Neuronal stem cell (in vitro differentiated cells): ENCODE measurements at regions not wholly inside any gene's neighbourhood (a gene's known extent, or its start where the extent isn't known, plus 50 kb on each side); places are given as distances from the start of the nearest gene placed in this dataset.
A peak's percentile ranks its signal among the peaks of the same experiment; 100 is the strongest.

Experiments
- DNase-seq: peaks from one replicate; pipeline ENCODE4 v3.0.0-alpha.2; 2013; ENCODE audit warnings: low spot score
- H2AFZ ChIP-seq: one replicate; pipeline ENCODE4 v1.6.1; 2013; ENCODE audit warnings: mild to moderate bottlenecking, low read length, inconsistent platforms
- H2AK5ac ChIP-seq: 2 replicates; pipeline ENCODE4 v1.6.1; 2013; ENCODE audit warnings: low read depth, mild to moderate bottlenecking, inconsistent platforms, low read length, moderate library complexity, mixed read lengths
- H2BK120ac ChIP-seq: 2 replicates; pipeline ENCODE4 v1.6.1; 2013; ENCODE audit warnings: low read depth, mild to moderate bottlenecking, inconsistent platforms, low read length, moderate library complexity, mixed read lengths
- H2BK12ac ChIP-seq: one replicate; pipeline ENCODE4 v1.6.1; 2013; ENCODE audit warnings: low read length, inconsistent platforms
- H2BK15ac ChIP-seq: 2 replicates; pipeline ENCODE4 v1.6.1; 2013; ENCODE audit warnings: mild to moderate bottlenecking, low read length, inconsistent platforms, mixed read lengths
- H2BK5ac ChIP-seq: one replicate; pipeline ENCODE4 v1.6.1; 2013; ENCODE audit warnings: inconsistent platforms, mild to moderate bottlenecking, low read length, moderate library complexity
- H3K14ac ChIP-seq: one replicate; pipeline ENCODE4 v1.6.1; 2013; ENCODE audit warnings: low read length, inconsistent platforms
- H3K18ac ChIP-seq: 2 replicates; pipeline ENCODE4 v1.6.1; 2013; ENCODE audit warnings: low read length, inconsistent platforms
- H3K23ac ChIP-seq: 2 replicates; pipeline ENCODE4 v1.6.1; 2013; ENCODE audit warnings: low read depth, mild to moderate bottlenecking, mixed read lengths, low read length, inconsistent platforms; ENCODE audit not compliant: poor library complexity
- H3K27ac ChIP-seq: replicated peaks from 3 replicates; pipeline ENCODE4 v1.5.1; 2013; ENCODE audit warnings: low read length, inconsistent platforms
- H3K27me3 ChIP-seq, 3 experiments: 2 replicates each; pipeline ENCODE4 v1.6.1; 2013; ENCODE audit warnings: low read length in 3 of 3, mild to moderate bottlenecking in 2 of 3, inconsistent platforms in 1 of 3, low read depth in 1 of 3, mixed read lengths in 1 of 3, moderate library complexity in 1 of 3; ENCODE audit not compliant: control insufficient read depth in 3 of 3, insufficient read depth in 3 of 3
- H3K36me3 ChIP-seq, 2 donors: replicated peaks in 1 of 2; 2 replicates each; pipeline ENCODE4 v1.6.1; 2013; ENCODE audit warnings: low read length in 2 of 2; ENCODE audit not compliant: control insufficient read depth in 2 of 2, insufficient read depth in 2 of 2
- H3K4ac ChIP-seq: 2 replicates; pipeline ENCODE4 v1.6.1; 2013; ENCODE audit warnings: inconsistent platforms, mild to moderate bottlenecking, low read length, moderate library complexity
- H3K4me1 ChIP-seq, 2 donors: 1 replicate in 1 of 2; 2 replicates in 1 of 2; pipeline ENCODE4 v1.6.1; 2013; ENCODE audit warnings: low read length in 2 of 2, low read depth in 1 of 2; ENCODE audit not compliant: control insufficient read depth in 2 of 2, insufficient read depth in 1 of 2
- H3K4me2 ChIP-seq: one replicate; pipeline ENCODE4 v1.6.1; 2013; ENCODE audit warnings: mild to moderate bottlenecking, low read length, inconsistent platforms; ENCODE audit not compliant: insufficient read depth, poor library complexity, severe bottlenecking
- H3K4me3 ChIP-seq, 2 donors: 2 replicates each; pipeline ENCODE4 v1.5.1; 2013; ENCODE audit warnings: low read length in 2 of 2, mild to moderate bottlenecking in 2 of 2, inconsistent platforms in 1 of 2, moderate library complexity in 1 of 2
- H3K79me1 ChIP-seq: one replicate; pipeline ENCODE4 v1.6.1; 2013; ENCODE audit warnings: low read depth, mild to moderate bottlenecking, inconsistent platforms, low read length, moderate library complexity
- H3K9ac ChIP-seq: one replicate; pipeline ENCODE4 v1.6.1; 2013; ENCODE audit warnings: mild to moderate bottlenecking, low read depth, low read length, inconsistent platforms; ENCODE audit not compliant: poor library complexity
- H3K9me3 ChIP-seq, 2 donors: replicated peaks in 1 of 2; 2 replicates each; pipeline versions ENCODE3 to v1.6.1; 2013; ENCODE audit warnings: low read length in 2 of 2, mild to moderate bottlenecking in 2 of 2, inconsistent platforms in 1 of 2, low read depth in 1 of 2, mixed read lengths in 1 of 2, moderate library complexity in 1 of 2; ENCODE audit not compliant: control insufficient read depth in 2 of 2, insufficient read depth in 1 of 2
- H4K8ac ChIP-seq: one replicate; pipeline ENCODE4 v1.6.1; 2013; ENCODE audit warnings: low read depth, mild to moderate bottlenecking, inconsistent platforms, low read length, moderate library complexity
- H4K91ac ChIP-seq: one replicate; pipeline ENCODE4 v1.6.1; 2013; ENCODE audit warnings: low read length, low read depth, mild to moderate bottlenecking, inconsistent platforms; ENCODE audit not compliant: poor library complexity
- WGBS, 2 donors: extraction: QIAGEN DNeasy Blood & Tissue Kit; methylation state at CpG; one replicate each; pipeline ENCODE4 v1.1.7; 2013; ENCODE audit warnings: missing lambda C conversion rate in 2 of 2, mixed read lengths in 1 of 2; ENCODE audit not compliant: insufficient read length in 2 of 2, insufficient replicate concordance in 1 of 2; ENCODE audit errors: extremely low coverage in 2 of 2; 5-methylcytosine and 5-hydroxymethylcytosine counted together

DNA sequence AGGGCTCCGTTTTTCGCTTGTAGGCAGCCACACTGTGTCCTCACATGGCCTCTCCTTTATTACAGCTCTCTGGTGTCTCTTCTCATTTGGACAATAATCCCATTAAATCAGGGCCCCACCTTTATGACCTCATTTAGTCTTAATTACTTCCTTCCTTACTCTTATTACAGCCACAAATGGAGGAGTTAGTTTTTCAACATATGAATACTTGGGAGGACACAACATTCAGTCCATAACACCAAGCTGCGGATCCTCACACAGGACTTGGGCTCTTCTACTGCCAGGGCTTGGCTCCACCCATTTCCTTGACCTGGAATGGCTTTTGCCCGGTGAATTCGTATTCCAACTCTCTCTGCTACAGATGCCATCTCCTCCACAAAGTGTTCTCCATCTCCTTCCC, 74.3 kb upstream of the SLC7A14 start:
- H3K27me3 ChIP-seq: peaks cover 0 to 2% (median 0%) of the 10 kb centered on the region in 3 experiments
- H3K18ac ChIP-seq: no peak overlapping the region
- no peak overlapping the region for H3K4ac ChIP-seq
- no peak overlapping the region for H3K4me2 ChIP-seq
- H2BK5ac ChIP-seq: no peak overlapping the region
- H4K8ac ChIP-seq: no peak overlapping the region
- no peaks in the 10 kb centered on the region for H3K36me3 ChIP-seq
- H3K9me3 ChIP-seq: no peaks in the 10 kb centered on the region
- no peak overlapping the region for H2BK120ac ChIP-seq
- no peak overlapping the region for H3K14ac ChIP-seq
- no peaks in the 10 kb centered on the region for H3K79me1 ChIP-seq
- H2BK12ac ChIP-seq: no peak overlapping the region
- no peak overlapping the region for H4K91ac ChIP-seq
- H3K23ac ChIP-seq: no peak overlapping the region
- H2AK5ac ChIP-seq: no peak overlapping the region
- no peak overlapping the region for H3K9ac ChIP-seq
- no peak overlapping the region for H2AFZ ChIP-seq
- no peak for DNase-seq
- H3K27ac ChIP-seq: no peak overlapping the region
- no peaks in the 10 kb centered on the region for H3K4me1 ChIP-seq
- no peak overlapping the region for H2BK15ac ChIP-seq
- WGBS, 2 donors: no CpG with 5 or more reads among the region's 5 CpGs
- no peak overlapping the region for H3K4me3 ChIP-seq

DNA sequence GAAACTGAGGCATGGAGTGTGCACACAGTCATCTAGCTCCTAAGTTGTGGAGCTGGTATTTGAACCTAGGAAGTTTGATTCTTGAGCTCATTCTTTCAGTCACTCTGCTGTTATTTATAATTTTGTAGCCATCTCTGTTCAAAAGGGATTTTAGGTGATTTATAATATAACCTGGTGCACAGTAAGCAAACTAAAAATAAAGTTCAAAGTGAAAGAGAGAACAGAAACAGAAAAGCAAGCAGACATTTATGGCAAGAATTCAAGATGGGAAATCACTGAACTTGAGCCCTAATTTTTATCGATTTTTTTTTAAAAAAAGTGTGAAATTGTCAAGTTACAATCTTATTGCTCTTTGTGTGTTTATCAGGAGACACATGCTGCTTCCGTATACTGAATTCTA, 71.4 kb upstream of the SLC7A14 start:
- H4K8ac ChIP-seq: no peak overlapping the region
- H3K4me2 ChIP-seq: no peak overlapping the region
- H3K27me3 ChIP-seq: peaks cover 0 to 3% (median 0%) of the 10 kb centered on the region in 3 experiments
- DNase-seq: no peak
- H2AFZ ChIP-seq: no peak overlapping the region
- H3K79me1 ChIP-seq: no peaks in the 10 kb centered on the region
- no peak overlapping the region for H3K9ac ChIP-seq
- no peaks in the 10 kb centered on the region for H3K4me1 ChIP-seq
- no peaks in the 10 kb centered on the region for H3K9me3 ChIP-seq
- no peak overlapping the region for H3K18ac ChIP-seq
- no peak overlapping the region for H3K4ac ChIP-seq
- no peak overlapping the region for H2BK12ac ChIP-seq
- no peak overlapping the region for H3K4me3 ChIP-seq
- no peak overlapping the region for H2AK5ac ChIP-seq
- H2BK5ac ChIP-seq: no peak overlapping the region
- H3K36me3 ChIP-seq: no peaks in the 10 kb centered on the region
- H3K14ac ChIP-seq: no peak overlapping the region
- no peak overlapping the region for H2BK120ac ChIP-seq
- H3K27ac ChIP-seq: no peak overlapping the region
- WGBS, 2 donors: no CpG with 5 or more reads among the region's 2 CpGs
- H2BK15ac ChIP-seq: no peak overlapping the region
- no peak overlapping the region for H3K23ac ChIP-seq
- H4K91ac ChIP-seq: no peak overlapping the region

- DNase-seq: no peak
- no peaks in the 10 kb centered on the region for H3K36me3 ChIP-seq
- no peak overlapping the region for H3K4me2 ChIP-seq
- no peaks in the 10 kb centered on the region for H3K9me3 ChIP-seq
- H3K4ac ChIP-seq: no peak overlapping the region
- peaks cover 0 to 3% (median 0%) of the 10 kb centered on the region in 3 experiments for H3K27me3 ChIP-seq
- no peak overlapping the region for H3K18ac ChIP-seq
- H2AFZ ChIP-seq: no peak overlapping the region
- H3K9ac ChIP-seq: no peak overlapping the region
- H3K4me3 ChIP-seq: no peak overlapping the region
- no peak overlapping the region for H4K91ac ChIP-seq
- no peak overlapping the region for H2BK15ac ChIP-seq
- WGBS, 2 donors: no CpG with 5 or more reads among the region's 2 CpGs
- H3K4me1 ChIP-seq: no peaks in the 10 kb centered on the region
- H2BK120ac ChIP-seq: no peak overlapping the region
- no peak overlapping the region for H3K14ac ChIP-seq
- no peaks in the 10 kb centered on the region for H3K79me1 ChIP-seq
- no peak overlapping the region for H2BK12ac ChIP-seq
- no peak overlapping the region for H3K23ac ChIP-seq
- H2AK5ac ChIP-seq: no peak overlapping the region
- no peak overlapping the region for H4K8ac ChIP-seq
- H2BK5ac ChIP-seq: no peak overlapping the region
- H3K27ac ChIP-seq: no peak overlapping the region
Observed at GRCh38 chr3:170656284-170656683, 70.4 kb upstream of the SLC7A14 start.

GRCh38 chr3:170653801-170654200, 67.9 kb upstream of the SLC7A14 start:
- Histone ChIP-seq H4K91ac (no peak overlapping the region), H2BK15ac (no peak overlapping the region), H3K79me1 (no peaks in the 10 kb centered on the region), H3K36me3 (no peaks in the 10 kb centered on the region), H3K23ac (no peak overlapping the region), H3K4me2 (no peak overlapping the region), H3K4me1 (no peaks in the 10 kb centered on the region), H2BK12ac (no peak overlapping the region), H3K27me3 (peaks cover 0 to 3% (median 0%) of the 10 kb centered on the region in 3 experiments), H2AFZ (no peak overlapping the region), H3K27ac (no peak overlapping the region), H3K18ac (peak overlapping the region; percentile 28), H4K8ac (no peak overlapping the region), H3K4me3 (no peak overlapping the region), H2BK5ac (no peak overlapping the region), H3K14ac (no peak overlapping the region), H3K4ac (no peak overlapping the region), H2AK5ac (no peak overlapping the region), H3K9me3 (no peaks in the 10 kb centered on the region), H2BK120ac (no peak overlapping the region), H3K9ac (peak overlapping the region; percentile 7)
- no peak for DNase-seq
- WGBS, 2 donors: no CpG with 5 or more reads among the region's 21 CpGs
